ENCODE measurements at regions not wholly inside any gene's neighbourhood (a gene's known extent, or its start where the extent isn't known, plus 50 kb on each side); places are given as distances from the start of the nearest gene placed in this dataset.

GRCh38 chr14:42421377-42422078 lies 814.9 kb downstream of the LRFN5 start:
- TF ChIP-seq YY1 (tag by site-specific recombination; IDR thresholded peaks at IDR 0.05) (no peak), ZNF473 (tag by site-specific recombination; IDR thresholded peaks at IDR 0.05) (no peak), CTCF (tag by site-specific recombination; IDR thresholded peaks at IDR 0.05) (no peak), PATZ1 (tag by site-specific recombination; IDR thresholded peaks at IDR 0.05) (no peak)

Measured in HEK293 (cell line).